Vagina (tissue), 2 donors: ENCODE measurements at regions not wholly inside any gene's neighbourhood (a gene's known extent, or its start where the extent isn't known, plus 50 kb on each side); places are given as distances from the start of the nearest gene placed in this dataset.

Source experiments
- POLR2A ChIP-seq, 2 donors: fragments of 450-650 bp; IDR thresholded peaks; one replicate each; pipeline ENCODE4 v1.6.1; 2017; ENCODE audit warnings: antibody characterized with exemption in 2 of 2, mild to moderate bottlenecking in 2 of 2, moderate library complexity in 2 of 2
- TF ChIP-seq, protein P1 (sequence below), 3 experiments: fragments of 450-650 bp in 2 of 3; fragments of 200-600 bp in 1 of 3; sonication (generic) in 1 of 3; IDR thresholded peaks; one replicate each; pipeline ENCODE4 v1.5.1; 2017 to 2019; ENCODE audit warnings: antibody characterized with exemption in 3 of 3, mild to moderate bottlenecking in 2 of 3, moderate library complexity in 2 of 3

DNA sequence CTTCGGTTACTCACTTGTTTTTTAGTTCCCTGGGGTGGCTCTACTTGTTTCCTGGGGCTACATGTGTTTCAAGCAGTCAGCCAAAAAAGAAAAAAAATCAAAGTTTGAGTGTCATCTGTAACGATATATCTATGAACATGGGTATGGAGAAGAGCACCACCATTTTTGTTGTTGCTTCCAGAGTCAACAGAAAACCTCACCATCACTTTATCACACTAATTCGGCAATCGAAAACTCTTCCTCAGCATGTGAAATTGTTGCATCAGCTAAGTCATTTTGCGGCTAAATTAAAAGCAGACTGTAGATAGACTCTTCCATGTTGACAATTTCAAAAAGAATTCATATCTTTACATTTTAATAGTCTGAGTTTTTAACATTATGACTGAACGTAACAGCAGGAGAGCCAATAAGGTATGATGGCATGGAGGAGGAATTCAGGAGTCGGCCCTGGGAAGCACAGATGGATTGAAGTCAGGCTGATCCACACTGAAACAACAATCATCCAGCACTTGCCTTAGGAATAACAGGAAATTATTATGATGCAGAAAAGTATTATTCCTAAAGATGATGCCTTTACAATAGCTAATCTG is 455.7 kb upstream of the KLF6 start:
- TF ChIP-seq, protein P1, sequence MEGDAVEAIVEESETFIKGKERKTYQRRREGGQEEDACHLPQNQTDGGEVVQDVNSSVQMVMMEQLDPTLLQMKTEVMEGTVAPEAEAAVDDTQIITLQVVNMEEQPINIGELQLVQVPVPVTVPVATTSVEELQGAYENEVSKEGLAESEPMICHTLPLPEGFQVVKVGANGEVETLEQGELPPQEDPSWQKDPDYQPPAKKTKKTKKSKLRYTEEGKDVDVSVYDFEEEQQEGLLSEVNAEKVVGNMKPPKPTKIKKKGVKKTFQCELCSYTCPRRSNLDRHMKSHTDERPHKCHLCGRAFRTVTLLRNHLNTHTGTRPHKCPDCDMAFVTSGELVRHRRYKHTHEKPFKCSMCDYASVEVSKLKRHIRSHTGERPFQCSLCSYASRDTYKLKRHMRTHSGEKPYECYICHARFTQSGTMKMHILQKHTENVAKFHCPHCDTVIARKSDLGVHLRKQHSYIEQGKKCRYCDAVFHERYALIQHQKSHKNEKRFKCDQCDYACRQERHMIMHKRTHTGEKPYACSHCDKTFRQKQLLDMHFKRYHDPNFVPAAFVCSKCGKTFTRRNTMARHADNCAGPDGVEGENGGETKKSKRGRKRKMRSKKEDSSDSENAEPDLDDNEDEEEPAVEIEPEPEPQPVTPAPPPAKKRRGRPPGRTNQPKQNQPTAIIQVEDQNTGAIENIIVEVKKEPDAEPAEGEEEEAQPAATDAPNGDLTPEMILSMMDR (IDR thresholded peaks at IDR 0.05), result no peak
- no peak for TF ChIP-seq POLR2A (IDR thresholded peaks at IDR 0.05)
